OCI-LY7 (cell line): ENCODE measurements at regions not wholly inside any gene's neighbourhood (a gene's known extent, or its start where the extent isn't known, plus 50 kb on each side); places are given as distances from the start of the nearest gene placed in this dataset.

ENCODE experiments used
- BruUV-seq: library from RNA; stranded (reverse); fragments of 400-500 nt; replicated peaks from 2 replicates; lab custom pipeline; 2021; lab: Mats Ljungman, UMichigan
- CTCF ChIA-PET: fragments of 300-600 bp; sonication (Branson Sonifier 250); formaldehyde crosslinking; loops from one replicate; lab custom pipeline; 2022; ENCODE audit warnings: antibody characterized with exemption; ENCODE audit not compliant: unreplicated experiment; lab: Charles Lee
- POLR2A ChIA-PET: fragments of 300-600 bp; sonication (Branson Sonifier 250); formaldehyde crosslinking; loops from one replicate; lab custom pipeline; 2022; ENCODE audit warnings: antibody characterized with exemption; lab: Charles Lee
- DNase-seq: peaks from one replicate; pipeline ENCODE4 v3.0.0-alpha.2; 2015; ENCODE audit warnings: low spot score
- H2AFZ ChIP-seq: fragments of 200-600 bp; sonication (generic), shearing (Covaris generic); 2 replicates; pipeline ENCODE4 v1.6.1; 2014; ENCODE audit warnings: mild to moderate bottlenecking, antibody characterized with exemption, low read length, moderate library complexity
- H3K27ac ChIP-seq: fragments of 200-600 bp; sonication (generic); 2 replicates; pipeline ENCODE4 v1.5.1; 2014; ENCODE audit warnings: mixed run types, low read depth, mild to moderate bottlenecking, moderate library complexity, low read length, inconsistent platforms; ENCODE audit not compliant: poor library complexity, severe bottlenecking
- H3K36me3 ChIP-seq: fragments of 200-600 bp; sonication (generic); 2 replicates; pipeline ENCODE4 v1.6.1; 2014; ENCODE audit warnings: mild to moderate bottlenecking, antibody characterized with exemption, low read length, moderate library complexity, mixed read lengths; ENCODE audit not compliant: insufficient read depth
- H3K4me1 ChIP-seq: fragments of 200-600 bp; sonication (generic); 2 replicates; pipeline ENCODE4 v1.5.1; 2014; ENCODE audit warnings: mild to moderate bottlenecking, low read length; ENCODE audit not compliant: insufficient read depth, poor library complexity, severe bottlenecking
- H3K4me2 ChIP-seq: fragments of 200-600 bp; sonication (generic); 2 replicates; pipeline ENCODE4 v1.6.1; 2014; ENCODE audit warnings: mild to moderate bottlenecking, low read length
- H3K4me3 ChIP-seq: fragments of 200-600 bp; sonication (generic); 2 replicates; pipeline ENCODE4 v1.5.1; 2014; ENCODE audit warnings: mild to moderate bottlenecking, low read depth, low read length; ENCODE audit not compliant: poor library complexity, severe bottlenecking
- H3K79me2 ChIP-seq: fragments of 200-600 bp; sonication (generic); 2 replicates; pipeline ENCODE4 v1.6.1; 2016; ENCODE audit warnings: low read depth, mild to moderate bottlenecking, low read length, moderate library complexity, mixed read lengths; ENCODE audit not compliant: insufficient read depth
- H3K9me2 ChIP-seq: fragments of 200-600 bp; sonication (generic); 2 replicates; pipeline ENCODE4 v1.6.1; 2016; ENCODE audit warnings: mild to moderate bottlenecking, low read length, mixed read lengths; ENCODE audit not compliant: insufficient read depth
- H3K9me3 ChIP-seq: fragments of 200-600 bp; sonication (generic); 2 replicates; pipeline ENCODE4 v1.6.1; 2014; ENCODE audit warnings: mild to moderate bottlenecking, mixed run types, low read length, mixed read lengths
- H4K20me1 ChIP-seq: fragments of 200-600 bp; sonication (generic); 2 replicates; pipeline ENCODE4 v1.6.1; 2014; ENCODE audit warnings: mild to moderate bottlenecking, antibody characterized with exemption, low read length, moderate library complexity, mixed read lengths; ENCODE audit not compliant: insufficient read depth
- EZH2phosphoT487 ChIP-seq: fragments of 200-600 bp; sonication (generic); IDR thresholded peaks from 2 replicates; pipeline ENCODE4 v1.6.1; 2018; ENCODE audit warnings: low read depth, borderline replicate concordance, mild to moderate bottlenecking, mixed run types, antibody characterized with exemption, low read length, moderate library complexity, mixed read lengths
- intact Hi-C: fragments of 100-400 bp; cut with micrococcal nuclease; formaldehyde crosslinking; loops from one replicate; pipeline ENCODE4 v1.10.0; 2022; ENCODE audit not compliant: unreplicated experiment
- TF ChIP-seq, protein P1 (sequence below): fragments of 200-600 bp; sonication (generic); conservative IDR thresholded peaks from 2 replicates; pipeline ENCODE4 v1.5.1; 2014; ENCODE audit warnings: mild to moderate bottlenecking, antibody characterized with exemption, low read length, moderate library complexity, mixed read lengths

DNA sequence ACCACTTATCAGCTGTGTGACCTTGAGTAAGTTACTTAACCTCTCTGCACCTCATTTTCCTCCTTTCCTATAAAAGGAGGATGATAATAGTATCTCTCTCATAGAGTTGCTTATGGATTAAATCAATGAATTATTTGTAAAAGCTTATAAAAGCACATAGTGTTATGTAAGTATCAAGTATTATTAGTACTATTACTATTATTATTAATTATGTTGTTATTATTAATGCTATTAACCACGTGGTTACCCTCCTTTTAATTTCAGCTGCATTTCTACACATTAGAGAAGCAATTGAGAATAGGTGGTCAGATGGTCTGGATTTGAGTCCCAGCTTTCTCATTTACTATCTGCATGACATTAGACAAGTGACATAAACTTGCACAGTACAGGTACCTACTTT, 58.1 kb upstream of the WNT4 start:
- intact Hi-C loops = no loop called here
- ChIA-PET POLR2A (interaction anchor here (0.8 kb wide), 1 partner anchor 153 kb away, joined by 4 read pairs; no protein-coding TSS in a partner anchor), CTCF (no interaction called here)
- Histone ChIP-seq H3K9me3 (no peaks in the 10 kb centered on the region), H3K79me2 (no peaks in the 10 kb centered on the region), H3K36me3 (no peaks in the 10 kb centered on the region), H3K4me3 (no peak overlapping the region), H3K4me1 (no peaks in the 10 kb centered on the region), H3K9me2 (no peaks in the 10 kb centered on the region), H3K4me2 (no peak overlapping the region), H2AFZ (no peak overlapping the region), H4K20me1 (no peaks in the 10 kb centered on the region), H3K27ac (no peak overlapping the region)
- BruUV-seq = no TSS peak
- DNase-seq = no peak
- TF ChIP-seq, protein P1, sequence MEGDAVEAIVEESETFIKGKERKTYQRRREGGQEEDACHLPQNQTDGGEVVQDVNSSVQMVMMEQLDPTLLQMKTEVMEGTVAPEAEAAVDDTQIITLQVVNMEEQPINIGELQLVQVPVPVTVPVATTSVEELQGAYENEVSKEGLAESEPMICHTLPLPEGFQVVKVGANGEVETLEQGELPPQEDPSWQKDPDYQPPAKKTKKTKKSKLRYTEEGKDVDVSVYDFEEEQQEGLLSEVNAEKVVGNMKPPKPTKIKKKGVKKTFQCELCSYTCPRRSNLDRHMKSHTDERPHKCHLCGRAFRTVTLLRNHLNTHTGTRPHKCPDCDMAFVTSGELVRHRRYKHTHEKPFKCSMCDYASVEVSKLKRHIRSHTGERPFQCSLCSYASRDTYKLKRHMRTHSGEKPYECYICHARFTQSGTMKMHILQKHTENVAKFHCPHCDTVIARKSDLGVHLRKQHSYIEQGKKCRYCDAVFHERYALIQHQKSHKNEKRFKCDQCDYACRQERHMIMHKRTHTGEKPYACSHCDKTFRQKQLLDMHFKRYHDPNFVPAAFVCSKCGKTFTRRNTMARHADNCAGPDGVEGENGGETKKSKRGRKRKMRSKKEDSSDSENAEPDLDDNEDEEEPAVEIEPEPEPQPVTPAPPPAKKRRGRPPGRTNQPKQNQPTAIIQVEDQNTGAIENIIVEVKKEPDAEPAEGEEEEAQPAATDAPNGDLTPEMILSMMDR = no peak
- no peak for TF ChIP-seq EZH2phosphoT487

DNA sequence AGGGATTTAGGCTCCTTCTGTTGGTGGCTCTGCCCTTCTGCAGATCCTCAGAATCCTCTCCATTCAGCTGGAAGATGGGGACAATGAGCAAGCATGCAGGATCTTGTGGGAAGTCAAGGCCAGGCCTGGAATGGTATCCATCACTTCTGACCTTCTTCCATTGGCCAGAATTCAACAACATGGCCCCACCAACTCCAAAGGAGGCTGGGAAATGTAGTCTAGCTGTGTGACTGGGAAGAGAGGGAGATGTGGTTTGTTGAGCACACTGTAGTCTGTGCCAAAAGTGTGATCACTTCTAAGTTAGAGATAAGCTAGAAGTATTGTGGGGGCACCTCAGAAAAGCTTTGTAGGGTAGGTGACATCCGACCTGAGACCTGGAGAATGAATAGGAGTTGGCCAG, 60.4 kb upstream of the WNT4 start:
- intact Hi-C loops = no loop called here
- POLR2A ChIA-PET = no interaction called here
- no peak overlapping the region for H3K27ac ChIP-seq
- H3K4me2 ChIP-seq = no peak overlapping the region
- no peaks in the 10 kb centered on the region for H3K79me2 ChIP-seq
- CTCF ChIA-PET = no interaction called here
- DNase-seq = no peak
- H3K36me3 ChIP-seq = no peaks in the 10 kb centered on the region
- H4K20me1 ChIP-seq = no peaks in the 10 kb centered on the region
- no peak overlapping the region for H3K4me3 ChIP-seq
- no peak overlapping the region for H2AFZ ChIP-seq
- H3K4me1 ChIP-seq = no peaks in the 10 kb centered on the region
- H3K9me2 ChIP-seq = no peaks in the 10 kb centered on the region
- TF ChIP-seq, protein P1 = no peak
- TF ChIP-seq EZH2phosphoT487 = no peak
- no TSS peak for BruUV-seq
- no peaks in the 10 kb centered on the region for H3K9me3 ChIP-seq

DNA sequence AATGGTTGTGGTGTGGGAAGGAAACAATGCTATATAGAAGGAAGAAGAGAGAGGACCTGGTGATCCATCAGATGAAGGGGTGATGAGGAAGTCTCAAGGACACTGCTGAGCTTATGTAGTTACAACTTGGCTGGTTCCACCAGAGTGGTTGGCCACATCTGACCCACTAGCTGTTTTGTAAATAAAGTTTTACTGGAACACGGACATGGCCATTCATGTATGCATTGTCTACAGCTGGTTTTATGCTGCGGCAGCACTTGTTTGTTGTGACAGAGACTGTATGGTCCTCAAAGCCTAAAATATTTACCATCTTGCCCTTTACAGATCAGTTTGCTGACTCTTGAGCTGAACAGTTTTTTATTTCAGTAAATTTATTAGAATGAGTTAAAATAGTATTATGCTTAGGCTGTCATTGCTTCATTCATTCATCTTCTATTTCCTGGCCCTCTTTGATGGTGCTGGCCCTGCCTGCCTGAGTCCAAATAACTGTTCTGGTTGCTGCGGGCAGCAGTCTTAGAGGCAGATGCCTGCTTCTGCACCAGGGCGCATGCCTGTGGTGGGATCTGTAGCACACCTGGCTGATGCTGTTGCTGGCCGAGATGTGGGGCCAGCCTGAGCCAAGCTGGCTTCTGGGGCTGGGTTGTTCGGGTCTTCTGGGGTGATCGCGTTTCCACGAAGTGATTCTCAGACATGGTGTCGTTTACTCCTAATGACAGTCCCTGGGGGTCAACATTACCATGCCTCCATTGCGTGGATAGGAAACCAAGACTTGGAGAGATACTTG, 61.4 kb upstream of the WNT4 start:
- Histone ChIP-seq H3K79me2 (no peaks in the 10 kb centered on the region), H3K9me2 (no peaks in the 10 kb centered on the region), H2AFZ (no peak overlapping the region), H3K4me3 (no peak overlapping the region), H3K9me3 (no peaks in the 10 kb centered on the region), H3K36me3 (no peaks in the 10 kb centered on the region), H3K4me2 (no peak overlapping the region), H3K4me1 (no peaks in the 10 kb centered on the region), H4K20me1 (no peaks in the 10 kb centered on the region), H3K27ac (no peak overlapping the region)
- DNase-seq = no peak
- CTCF ChIA-PET = no interaction called here
- intact Hi-C loops = no loop called here
- no peak for TF ChIP-seq EZH2phosphoT487
- TF ChIP-seq, protein P1 = no peak
- no TSS peak for BruUV-seq
- POLR2A ChIA-PET = no interaction called here
